DND-41 (cell line): ENCODE measurements at regions not wholly inside any gene's neighbourhood (a gene's known extent, or its start where the extent isn't known, plus 50 kb on each side); places are given as distances from the start of the nearest gene placed in this dataset.

Experiments used
- ATAC-seq: fragments of 200-7000 bp; cut with Tn5 transposase; 3 replicates; pipeline ENCODE4 v1.9.1; 2021; ENCODE audit warnings: low read depth; ENCODE audit not compliant: insufficient read depth
- DNase-seq: peaks from one replicate; pipeline ENCODE4 v3.0.0-alpha.2; 2020
- H2AFZ ChIP-seq: 2 replicates; pipeline ENCODE4 v1.6.0; 2012; ENCODE audit warnings: low read depth, low read length
- H3K27ac ChIP-seq: 2 replicates; pipeline ENCODE4 v1.5.1; 2012; ENCODE audit warnings: low read length, inconsistent platforms
- H3K27me3 ChIP-seq: fragments of 200-600 bp; sonication (generic); 2 replicates; pipeline ENCODE4 v1.6.0; 2012; ENCODE audit warnings: low read length, mild to moderate bottlenecking, inconsistent platforms; ENCODE audit not compliant: insufficient read depth, poor library complexity
- H3K36me3 ChIP-seq: 2 replicates; pipeline ENCODE4 v1.5.1; 2012; ENCODE audit warnings: low read length, inconsistent platforms; ENCODE audit not compliant: insufficient read depth
- H3K4me1 ChIP-seq: 2 replicates; pipeline ENCODE4 v1.5.1; 2012; ENCODE audit warnings: mild to moderate bottlenecking, low read length; ENCODE audit not compliant: insufficient read depth
- H3K4me2 ChIP-seq: 2 replicates; pipeline ENCODE4 v1.6.0; 2012; ENCODE audit warnings: mild to moderate bottlenecking, moderate library complexity, low read length, inconsistent platforms; ENCODE audit not compliant: insufficient read depth
- H3K4me3 ChIP-seq, 2 experiments: fragments of 200-600 bp in 1 of 2; shearing (Covaris generic) in 1 of 2; 2 replicates each; pipeline ENCODE4 v1.5.1; 2012 to 2016; ENCODE audit warnings: inconsistent platforms in 2 of 2, low read length in 2 of 2, mild to moderate bottlenecking in 2 of 2, low read depth in 1 of 2, moderate library complexity in 1 of 2
- H3K79me2 ChIP-seq: 2 replicates; pipeline ENCODE4 v1.6.0; 2012; ENCODE audit warnings: low read length, inconsistent platforms; ENCODE audit not compliant: insufficient read depth
- H3K9ac ChIP-seq: 2 replicates; pipeline ENCODE4 v1.6.0; 2012; ENCODE audit warnings: low read depth, mild to moderate bottlenecking, inconsistent platforms, low read length, moderate library complexity
- H3K9me3 ChIP-seq: 2 replicates; pipeline ENCODE4 v1.5.1; 2012; ENCODE audit warnings: low read length, moderate library complexity, mild to moderate bottlenecking, inconsistent platforms; ENCODE audit not compliant: insufficient read depth, severe bottlenecking
- H4K20me1 ChIP-seq: 2 replicates; pipeline ENCODE4 v1.6.0; 2012; ENCODE audit warnings: low read length; ENCODE audit not compliant: insufficient read depth
- CTCF ChIP-seq: IDR thresholded peaks from 2 replicates; pipeline ENCODE4 v1.5.1; 2012; ENCODE audit warnings: borderline replicate concordance, low read length, moderate library complexity, mild to moderate bottlenecking; ENCODE audit not compliant: poor library complexity, severe bottlenecking; ENCODE audit errors: extremely low read depth
- EZH2 ChIP-seq: IDR thresholded peaks from 3 replicates; pipeline ENCODE4 v1.6.1; 2012; ENCODE audit warnings: borderline replicate concordance, low read depth, mild to moderate bottlenecking, moderate library complexity, low read length, inconsistent platforms; ENCODE audit not compliant: severe bottlenecking

GRCh38 chr3:34859746-34860145 lies 779.6 kb upstream of the ARPP21 start:
- no peaks in the 10 kb centered on the region for H4K20me1 ChIP-seq
- no peak overlapping the region for H3K9ac ChIP-seq
- H3K4me2 ChIP-seq, result no peak overlapping the region
- H3K79me2 ChIP-seq, result no peaks in the 10 kb centered on the region
- no peak overlapping the region for H2AFZ ChIP-seq
- no peaks in the 10 kb centered on the region for H3K27me3 ChIP-seq
- peaks cover under 1% of the 10 kb centered on the region for H3K9me3 ChIP-seq
- H3K36me3 ChIP-seq, result no peaks in the 10 kb centered on the region
- no peak for DNase-seq
- H3K4me3 ChIP-seq, result no peak overlapping the region
- H3K27ac ChIP-seq, result no peak overlapping the region
- TF ChIP-seq EZH2, result no peak
- TF ChIP-seq CTCF, result no peak
- H3K4me1 ChIP-seq, result peaks cover 12% of the 10 kb centered on the region
- ATAC-seq, result no peak

GRCh38 chr3:34862456-34862855 lies 776.9 kb upstream of the ARPP21 start:
- no peaks in the 10 kb centered on the region for H3K79me2 ChIP-seq
- ATAC-seq, result no peak

GRCh38 chr3:34863485-34863884 lies 775.8 kb upstream of the ARPP21 start:
- no peak overlapping the region for H3K27ac ChIP-seq
- H2AFZ ChIP-seq, result no peak overlapping the region
- H3K4me3 ChIP-seq, result no peak overlapping the region
- H3K27me3 ChIP-seq, result no peaks in the 10 kb centered on the region
- H3K4me2 ChIP-seq, result no peak overlapping the region
- no peaks in the 10 kb centered on the region for H3K79me2 ChIP-seq
- H3K9me3 ChIP-seq, result peaks cover 2% of the 10 kb centered on the region
- no peak for ATAC-seq
- no peak overlapping the region for H3K9ac ChIP-seq
- H4K20me1 ChIP-seq, result no peaks in the 10 kb centered on the region
- H3K36me3 ChIP-seq, result no peaks in the 10 kb centered on the region
- no peak for TF ChIP-seq EZH2
- H3K4me1 ChIP-seq, result no peaks in the 10 kb centered on the region
- DNase-seq, result no peak

More at GRCh38 chr3:34862456-34862855, 776.9 kb upstream of the ARPP21 start:
- no peak overlapping the region for H2AFZ ChIP-seq
- H3K9me3 ChIP-seq, result peaks cover 2% of the 10 kb centered on the region
- H4K20me1 ChIP-seq, result no peaks in the 10 kb centered on the region
- TF ChIP-seq EZH2 (no peak), CTCF (no peak)
- H3K4me3 ChIP-seq, result no peak overlapping the region
- H3K4me1 ChIP-seq, result no peaks in the 10 kb centered on the region
- no peak overlapping the region for H3K27ac ChIP-seq
- H3K27me3 ChIP-seq, result no peaks in the 10 kb centered on the region
- H3K4me2 ChIP-seq, result no peak overlapping the region
- H3K9ac ChIP-seq, result no peak overlapping the region
- DNase-seq, result no peak
- no peaks in the 10 kb centered on the region for H3K36me3 ChIP-seq

GRCh38 chr3:34864011-34864410 lies 775.3 kb upstream of the ARPP21 start:
- DNase-seq (no peak), ATAC-seq (no peak)
- no peak overlapping the region for H3K4me2 ChIP-seq
- no peak overlapping the region for H3K4me3 ChIP-seq
- H3K9me3 ChIP-seq, result peaks cover 2% of the 10 kb centered on the region
- H3K79me2 ChIP-seq, result no peaks in the 10 kb centered on the region
- no peaks in the 10 kb centered on the region for H3K36me3 ChIP-seq
- no peak overlapping the region for H2AFZ ChIP-seq
- no peaks in the 10 kb centered on the region for H4K20me1 ChIP-seq
- H3K27ac ChIP-seq, result no peak overlapping the region
- H3K27me3 ChIP-seq, result no peaks in the 10 kb centered on the region
- H3K9ac ChIP-seq, result no peak overlapping the region
- no peaks in the 10 kb centered on the region for H3K4me1 ChIP-seq
- no peak for TF ChIP-seq EZH2
- no peak for TF ChIP-seq CTCF
